ENCODE measurements at regions not wholly inside any gene's neighbourhood (a gene's known extent, or its start where the extent isn't known, plus 50 kb on each side); places are given as distances from the start of the nearest gene placed in this dataset.

GRCh38 chr2:183219888-183220287 lies 95.6 kb downstream of the NUP35 start:
- TF ChIP-seq CTCF (conservative IDR thresholded peaks at IDR 0.05; ENCODE audit: low read depth in 2 of 2) (no peak), EZH2phosphoT487 (IDR thresholded peaks at IDR 0.05; ENCODE audit: unreplicated experiment) (no peak), EZH2 (IDR thresholded peaks at IDR 0.05; ENCODE audit: low read depth, unreplicated experiment) (no peak), REST (IDR thresholded peaks at IDR 0.05; ENCODE audit: unreplicated experiment) (no peak), POLR2AphosphoS5 (IDR thresholded peaks at IDR 0.05; ENCODE audit: low read depth) (no peak), ETS1 (IDR thresholded peaks at IDR 0.05) (no peak), ZNF114 (CRISPR knock-in tag; IDR thresholded peaks at IDR 0.05) (no peak), CREB1 (CRISPR knock-in tag; IDR thresholded peaks at IDR 0.05; ENCODE audit: low read depth) (no peak), JUNB (IDR thresholded peaks at IDR 0.05; ENCODE audit: unreplicated experiment) (no peak), STAT1 (IDR thresholded peaks at IDR 0.05; ENCODE audit: unreplicated experiment) (no peak)

Measured in GM23338 (cell line).